Activated CD8-positive, alpha-beta T cell treated with anti-CD3 and anti-CD28 coated beads, Interleukin-2, amount 10 ng/mL, durations not matched to agents 7 days and 5 days (primary cell): ENCODE measurements at regions not wholly inside any gene's neighbourhood (a gene's known extent, or its start where the extent isn't known, plus 50 kb on each side); places are given as distances from the start of the nearest gene placed in this dataset.

Experiments
- ATAC-seq: fragments of 150-1000 bp; cut with Tn5 transposase; one replicate; pipeline ENCODE4 v1.10.0; 2021; ENCODE audit warnings: moderate library complexity
- CTCF ChIA-PET: fragments of 350-600 bp; sonication (Branson Sonifier 250); formaldehyde crosslinking; loops from one replicate; lab custom pipeline; 2021; ENCODE audit warnings: antibody characterized with exemption; lab: Charles Lee
- POLR2A ChIA-PET: fragments of 350-600 bp; sonication (Branson Sonifier 250); formaldehyde crosslinking; loops from one replicate; lab custom pipeline; 2021; ENCODE audit warnings: antibody characterized with exemption; lab: Charles Lee
- DNase-seq: peaks from one replicate; pipeline ENCODE4 v3.0.0-alpha.2; 2020
- H3K27ac Mint-ChIP-seq: one replicate; pipeline ENCODE4 v1.8.0; 2021; ENCODE audit warnings: mild to moderate bottlenecking, mixed read lengths
- H3K27me3 Mint-ChIP-seq: one replicate; pipeline ENCODE4 v1.8.0; 2021; ENCODE audit warnings: low read depth, mixed read lengths
- H3K36me3 Mint-ChIP-seq: one replicate; pipeline ENCODE4 v1.8.0; 2021; ENCODE audit warnings: low read depth, mixed read lengths
- H3K4me1 Mint-ChIP-seq: one replicate; pipeline ENCODE4 v1.8.0; 2021; ENCODE audit warnings: low read depth, mixed read lengths
- H3K4me3 Mint-ChIP-seq: one replicate; pipeline ENCODE4 v1.8.0; 2021; ENCODE audit warnings: mild to moderate bottlenecking, mixed read lengths
- H3K9me3 Mint-ChIP-seq: one replicate; pipeline ENCODE4 v1.8.0; 2022; ENCODE audit warnings: mixed read lengths; ENCODE audit not compliant: insufficient read depth

GRCh38 chr6:147772724-147773123, 264.2 kb downstream of the SAMD5 start:
- no peak for ATAC-seq
- H3K27ac Mint-ChIP-seq, result no peak overlapping the region
- POLR2A ChIA-PET, result no interaction called here

GRCh38 chr6:147774856-147775255, 266.4 kb downstream of the SAMD5 start:
- CTCF ChIA-PET, result no interaction called here
- Mint-ChIP-seq H3K4me3 (no peak overlapping the region), H3K9me3 (no peaks in the 10 kb centered on the region), H3K4me1 (no peaks in the 10 kb centered on the region), H3K36me3 (no peaks in the 10 kb centered on the region), H3K27ac (no peak overlapping the region), H3K27me3 (no peaks in the 10 kb centered on the region)
- no peak for ATAC-seq
- POLR2A ChIA-PET, result no interaction called here
- no peak for DNase-seq

More at GRCh38 chr6:147772724-147773123, 264.2 kb downstream of the SAMD5 start:
- H3K27me3 Mint-ChIP-seq, result no peaks in the 10 kb centered on the region
- CTCF ChIA-PET, result interaction anchor here (0.8 kb wide), 1 partner anchor 983 kb away, joined by 4 read pairs; no protein-coding TSS in a partner anchor
- H3K36me3 Mint-ChIP-seq, result no peaks in the 10 kb centered on the region
- H3K4me3 Mint-ChIP-seq, result no peak overlapping the region
- no peaks in the 10 kb centered on the region for H3K9me3 Mint-ChIP-seq
- H3K4me1 Mint-ChIP-seq, result no peaks in the 10 kb centered on the region
- no peak for DNase-seq

- no peaks in the 10 kb centered on the region for H3K4me1 Mint-ChIP-seq
- ChIA-PET CTCF (no interaction called here), POLR2A (no interaction called here)
- H3K9me3 Mint-ChIP-seq, result no peaks in the 10 kb centered on the region
- H3K27ac Mint-ChIP-seq, result no peak overlapping the region
- no peak for DNase-seq
- no peaks in the 10 kb centered on the region for H3K36me3 Mint-ChIP-seq
- ATAC-seq, result no peak
- no peak overlapping the region for H3K4me3 Mint-ChIP-seq
- H3K27me3 Mint-ChIP-seq, result no peaks in the 10 kb centered on the region
These were observed 268.2 kb downstream of the SAMD5 start for GRCh38 chr6:147776631-147777213.

GRCh38 chr6:147779624-147780023, 271.1 kb downstream of the SAMD5 start:
- H3K4me1 Mint-ChIP-seq, result no peaks in the 10 kb centered on the region
- H3K27ac Mint-ChIP-seq, result no peak overlapping the region
- POLR2A ChIA-PET, result no interaction called here
- no peak overlapping the region for H3K4me3 Mint-ChIP-seq
- CTCF ChIA-PET, result no interaction called here
- no peaks in the 10 kb centered on the region for H3K9me3 Mint-ChIP-seq
- H3K27me3 Mint-ChIP-seq, result no peaks in the 10 kb centered on the region
- H3K36me3 Mint-ChIP-seq, result no peaks in the 10 kb centered on the region
- ATAC-seq (no peak), DNase-seq (no peak)

- CTCF ChIA-PET, result no interaction called here
- ATAC-seq (no peak), DNase-seq (no peak)
- POLR2A ChIA-PET, result no interaction called here
- H3K4me3 Mint-ChIP-seq, result no peak overlapping the region
- no peaks in the 10 kb centered on the region for H3K4me1 Mint-ChIP-seq
- H3K36me3 Mint-ChIP-seq, result no peaks in the 10 kb centered on the region
- H3K27ac Mint-ChIP-seq, result no peak overlapping the region
- H3K9me3 Mint-ChIP-seq, result no peaks in the 10 kb centered on the region
- no peaks in the 10 kb centered on the region for H3K27me3 Mint-ChIP-seq
These were observed 273.8 kb downstream of the SAMD5 start for GRCh38 chr6:147782302-147782701.

GRCh38 chr6:147784371-147784770, 275.9 kb downstream of the SAMD5 start:
- no peaks in the 10 kb centered on the region for H3K36me3 Mint-ChIP-seq

GRCh38 chr6:147787417-147787816, 278.9 kb downstream of the SAMD5 start:
- Mint-ChIP-seq H3K4me1 (no peaks in the 10 kb centered on the region), H3K36me3 (no peaks in the 10 kb centered on the region), H3K4me3 (no peak overlapping the region), H3K27ac (no peak overlapping the region), H3K9me3 (peaks cover 5% of the 10 kb centered on the region), H3K27me3 (no peaks in the 10 kb centered on the region)
- ATAC-seq, result no peak
- ChIA-PET CTCF (no interaction called here), POLR2A (interaction anchor here (0.6 kb wide), 1 partner anchor 8 kb away, joined by 5 read pairs; no protein-coding TSS in a partner anchor)
- DNase-seq, result no peak

More at GRCh38 chr6:147784371-147784770, 275.9 kb downstream of the SAMD5 start:
- ChIA-PET CTCF (no interaction called here), POLR2A (interaction anchor here (0.6 kb wide), 1 partner anchor 64 kb away, joined by 3 read pairs; no protein-coding TSS in a partner anchor)
- no peak for DNase-seq
- Mint-ChIP-seq H3K9me3 (no peaks in the 10 kb centered on the region), H3K27ac (no peak overlapping the region), H3K4me3 (no peak overlapping the region), H3K27me3 (no peaks in the 10 kb centered on the region), H3K4me1 (no peaks in the 10 kb centered on the region)
- ATAC-seq, result no peak

- Mint-ChIP-seq H3K27ac (no peak overlapping the region), H3K4me3 (no peak overlapping the region), H3K9me3 (peaks cover 5% of the 10 kb centered on the region), H3K36me3 (no peaks in the 10 kb centered on the region), H3K4me1 (no peaks in the 10 kb centered on the region), H3K27me3 (no peaks in the 10 kb centered on the region)
- ATAC-seq (no peak), DNase-seq (no peak)
- POLR2A ChIA-PET, result no interaction called here
- CTCF ChIA-PET, result no interaction called here
These were observed 281.0 kb downstream of the SAMD5 start for GRCh38 chr6:147789430-147789947.

GRCh38 chr6:147793871-147794643, 285.6 kb downstream of the SAMD5 start:
- no peak overlapping the region for H3K27ac Mint-ChIP-seq
- no peaks in the 10 kb centered on the region for H3K4me1 Mint-ChIP-seq
- DNase-seq (no peak), ATAC-seq (no peak)
- POLR2A ChIA-PET, result no interaction called here
- H3K9me3 Mint-ChIP-seq, result peaks cover 5% of the 10 kb centered on the region
- H3K4me3 Mint-ChIP-seq, result no peak overlapping the region
- no peaks in the 10 kb centered on the region for H3K36me3 Mint-ChIP-seq
- CTCF ChIA-PET, result no interaction called here
- H3K27me3 Mint-ChIP-seq, result no peaks in the 10 kb centered on the region

GRCh38 chr6:147802459-147802858, 294.0 kb downstream of the SAMD5 start:
- CTCF ChIA-PET, result no interaction called here
- DNase-seq, result no peak
- H3K27ac Mint-ChIP-seq, result no peak overlapping the region
- no peak overlapping the region for H3K4me3 Mint-ChIP-seq
- peaks cover 12% of the 10 kb centered on the region for H3K9me3 Mint-ChIP-seq
- H3K4me1 Mint-ChIP-seq, result no peaks in the 10 kb centered on the region
- no peak for ATAC-seq
- H3K27me3 Mint-ChIP-seq, result no peaks in the 10 kb centered on the region
- H3K36me3 Mint-ChIP-seq, result no peaks in the 10 kb centered on the region
- POLR2A ChIA-PET, result no interaction called here

GRCh38 chr6:147805155-147805554, 296.7 kb downstream of the SAMD5 start:
- Mint-ChIP-seq H3K4me3 (no peak overlapping the region), H3K27ac (no peak overlapping the region), H3K4me1 (no peaks in the 10 kb centered on the region), H3K9me3 (peaks cover 12% of the 10 kb centered on the region), H3K27me3 (no peaks in the 10 kb centered on the region), H3K36me3 (no peaks in the 10 kb centered on the region)
- ATAC-seq (no peak), DNase-seq (no peak)
- CTCF ChIA-PET, result no interaction called here
- POLR2A ChIA-PET, result no interaction called here

- CTCF ChIA-PET, result no interaction called here
- H3K36me3 Mint-ChIP-seq, result no peaks in the 10 kb centered on the region
- peaks cover 12% of the 10 kb centered on the region for H3K9me3 Mint-ChIP-seq
These were observed 298.2 kb downstream of the SAMD5 start for GRCh38 chr6:147806697-147807096.

More at GRCh38 chr6:147806697-147807096, 298.2 kb downstream of the SAMD5 start:
- Mint-ChIP-seq H3K4me1 (no peaks in the 10 kb centered on the region), H3K27ac (no peak overlapping the region), H3K27me3 (no peaks in the 10 kb centered on the region), H3K4me3 (no peak overlapping the region)
- POLR2A ChIA-PET, result no interaction called here
- DNase-seq, result no peak
- no peak for ATAC-seq
